GM12892 (cell line): ENCODE measurements at regions not wholly inside any gene's neighbourhood (a gene's known extent, or its start where the extent isn't known, plus 50 kb on each side); places are given as distances from the start of the nearest gene placed in this dataset.

Experiments
- POLR2A ChIP-seq: IDR thresholded peaks from 2 replicates; pipeline ENCODE4 v1.6.1; 2011; ENCODE audit warnings: low read depth, low read length, control low read depth
- TAF1 ChIP-seq: IDR thresholded peaks from 2 replicates; pipeline ENCODE4 v1.6.1; 2011; ENCODE audit warnings: low read depth, mild to moderate bottlenecking, control low read depth, low read length, borderline replicate concordance

DNA sequence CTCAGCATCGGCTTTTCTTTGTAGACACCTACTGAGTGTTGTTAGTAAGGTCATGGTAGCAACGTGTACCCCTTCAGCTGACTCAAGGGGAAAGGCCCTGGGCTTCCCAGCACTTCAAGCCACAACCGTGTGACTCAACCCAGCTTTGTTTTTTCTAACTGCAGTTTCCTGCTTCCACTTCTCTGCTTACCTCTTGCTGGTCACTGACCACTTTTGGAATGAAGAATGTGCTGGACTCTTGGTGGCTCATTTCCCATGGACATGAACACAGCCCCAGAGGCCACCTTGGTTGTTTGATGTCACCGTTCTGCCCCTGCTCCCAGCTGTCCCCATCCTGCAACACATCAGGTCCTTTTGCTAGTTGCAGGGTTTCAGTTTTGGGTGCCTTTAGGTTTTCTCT is 69.5 kb upstream of the ZNF438 start:
- TF ChIP-seq POLR2A (no peak), TAF1 (no peak)
